ENCODE measurements at regions not wholly inside any gene's neighbourhood (a gene's known extent, or its start where the extent isn't known, plus 50 kb on each side); places are given as distances from the start of the nearest gene placed in this dataset.

DNA sequence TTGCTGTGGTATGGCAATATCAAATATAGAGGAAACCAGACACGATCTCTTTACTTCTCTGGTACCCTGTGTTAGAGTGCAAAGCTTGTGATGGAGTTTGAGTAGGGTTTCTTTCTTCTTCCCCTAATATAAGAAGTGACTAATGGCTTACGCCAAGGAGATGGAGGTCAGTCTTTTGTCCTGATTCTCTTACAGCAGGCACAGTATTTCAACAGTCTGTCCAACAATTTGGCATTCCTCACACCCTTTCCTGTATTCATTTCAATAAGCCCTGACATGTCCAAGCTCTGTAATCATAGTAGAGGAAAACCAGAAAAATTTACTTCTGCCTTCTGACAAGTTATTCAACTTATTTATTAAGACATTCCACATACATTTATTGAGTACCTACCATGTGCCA is 546.2 kb downstream of the TMEM135 start:
- TF ChIP-seq, protein P1, sequence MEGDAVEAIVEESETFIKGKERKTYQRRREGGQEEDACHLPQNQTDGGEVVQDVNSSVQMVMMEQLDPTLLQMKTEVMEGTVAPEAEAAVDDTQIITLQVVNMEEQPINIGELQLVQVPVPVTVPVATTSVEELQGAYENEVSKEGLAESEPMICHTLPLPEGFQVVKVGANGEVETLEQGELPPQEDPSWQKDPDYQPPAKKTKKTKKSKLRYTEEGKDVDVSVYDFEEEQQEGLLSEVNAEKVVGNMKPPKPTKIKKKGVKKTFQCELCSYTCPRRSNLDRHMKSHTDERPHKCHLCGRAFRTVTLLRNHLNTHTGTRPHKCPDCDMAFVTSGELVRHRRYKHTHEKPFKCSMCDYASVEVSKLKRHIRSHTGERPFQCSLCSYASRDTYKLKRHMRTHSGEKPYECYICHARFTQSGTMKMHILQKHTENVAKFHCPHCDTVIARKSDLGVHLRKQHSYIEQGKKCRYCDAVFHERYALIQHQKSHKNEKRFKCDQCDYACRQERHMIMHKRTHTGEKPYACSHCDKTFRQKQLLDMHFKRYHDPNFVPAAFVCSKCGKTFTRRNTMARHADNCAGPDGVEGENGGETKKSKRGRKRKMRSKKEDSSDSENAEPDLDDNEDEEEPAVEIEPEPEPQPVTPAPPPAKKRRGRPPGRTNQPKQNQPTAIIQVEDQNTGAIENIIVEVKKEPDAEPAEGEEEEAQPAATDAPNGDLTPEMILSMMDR (IDR thresholded peaks at IDR 0.05), result no peak
- TF ChIP-seq POLR2A (IDR thresholded peaks at IDR 0.05), result no peak

Data from lower leg skin (tissue), 3 donors.